K562 (cell line): ENCODE measurements at regions not wholly inside any gene's neighbourhood (a gene's known extent, or its start where the extent isn't known, plus 50 kb on each side); places are given as distances from the start of the nearest gene placed in this dataset.

Source experiments
- CEBPB ChIP-seq: fragments of 450-650 bp; IDR thresholded peaks from 2 replicates; pipeline ENCODE4 v1.6.1; 2016; ENCODE audit warnings: missing genetic modification characterization, missing compliant biosample characterization
- CTCF ChIP-seq, 3 experiments: IDR thresholded peaks in 2 of 3; conservative IDR thresholded peaks in 1 of 3; 2 replicates each; pipeline ENCODE4 v1.5.1; 2011 to 2012; ENCODE audit warnings: low read length in 3 of 3, mild to moderate bottlenecking in 3 of 3, control low read depth in 2 of 3, improper control_type of control experiment in 1 of 3, inconsistent platforms in 1 of 3, low read depth in 1 of 3, mixed read lengths in 1 of 3, moderate library complexity in 1 of 3; ENCODE audit not compliant: insufficient read depth in 2 of 3
- FOXM1 ChIP-seq, 2 experiments: fragments of 450-650 bp in 1 of 2; sonication (generic) in 1 of 2; formaldehyde crosslinking in 1 of 2; IDR thresholded peaks; 2 replicates each; pipeline versions ENCODE4 v1.6.1 to v1.9.0; 2017 to 2022; ENCODE audit warnings: low read depth in 2 of 2, mild to moderate bottlenecking in 2 of 2, missing genetic modification reagents in 1 of 2, moderate library complexity in 1 of 2
- NR2C2 ChIP-seq, 2 experiments: fragments of 200-800 bp in 1 of 2; sonication (Bioruptor generic) in 1 of 2; sonication (generic) in 1 of 2; formaldehyde crosslinking in 1 of 2; IDR thresholded peaks; 2 replicates each; pipeline versions ENCODE4 v1.6.1 to v1.8.0; 2016 to 2022; ENCODE audit warnings: mild to moderate bottlenecking in 1 of 2, missing compliant biosample characterization in 1 of 2, missing genetic modification characterization in 1 of 2, missing genetic modification reagents in 1 of 2
- NUFIP1 ChIP-seq: fragments of 450-650 bp; IDR thresholded peaks from 2 replicates; pipeline ENCODE4 v1.6.1; 2018; ENCODE audit not compliant: partially characterized antibody
- PHF21A ChIP-seq: fragments of 450-650 bp; IDR thresholded peaks from 2 replicates; pipeline ENCODE4 v1.6.1; 2017; ENCODE audit warnings: low read depth, borderline replicate concordance
- RFX5 ChIP-seq: IDR thresholded peaks from 2 replicates; pipeline ENCODE4 v1.6.1; 2011; ENCODE audit warnings: low read depth, mild to moderate bottlenecking, improper control_type of control experiment, low read length
- ZNF23 ChIP-seq: fragments of 250-450 bp; sonication (Bioruptor Pico); IDR thresholded peaks from 2 replicates; pipeline ENCODE4 v1.4.0; 2020; ENCODE audit warnings: mild to moderate bottlenecking
- ZNF586 ChIP-seq: fragments of 450-650 bp; formaldehyde crosslinking; conservative IDR thresholded peaks from 2 replicates; pipeline ENCODE4 v1.4.0; 2020; ENCODE audit warnings: mild to moderate bottlenecking, moderate library complexity

GRCh38 chr9:124088476-124088837 lies 76.9 kb downstream of the LHX2 start:
- no peak for TF ChIP-seq CEBPB (tag)
- no peak for TF ChIP-seq NUFIP1
- no peak for TF ChIP-seq RFX5
- TF ChIP-seq FOXM1 (IDR thresholded peaks at IDR 0.05; ENCODE audit: low read depth): no peak
- TF ChIP-seq FOXM1 (CRISPR knock-in tag; IDR thresholded peaks at IDR 0.05; ENCODE audit: low read depth): no peak
- TF ChIP-seq CTCF (IDR thresholded peaks at IDR 0.05 in 2 of 3, conservative IDR thresholded peaks at IDR 0.05 in 1 of 3; ENCODE audit: insufficient read depth in 2 of 3, low read depth in 1 of 3, low read length in 3 of 3): no peak
- TF ChIP-seq NR2C2 (CRISPR knock-in tag; IDR thresholded peaks at IDR 0.05): no peak
- no peak for TF ChIP-seq NR2C2 (tag; IDR thresholded peaks at IDR 0.05)
- no peak for TF ChIP-seq ZNF23 (CRISPR knock-in tag)
- TF ChIP-seq ZNF586 (CRISPR knock-in tag): no peak
- no peak for TF ChIP-seq PHF21A
